ENCODE measurements at regions not wholly inside any gene's neighbourhood (a gene's known extent, or its start where the extent isn't known, plus 50 kb on each side); places are given as distances from the start of the nearest gene placed in this dataset.

DNA sequence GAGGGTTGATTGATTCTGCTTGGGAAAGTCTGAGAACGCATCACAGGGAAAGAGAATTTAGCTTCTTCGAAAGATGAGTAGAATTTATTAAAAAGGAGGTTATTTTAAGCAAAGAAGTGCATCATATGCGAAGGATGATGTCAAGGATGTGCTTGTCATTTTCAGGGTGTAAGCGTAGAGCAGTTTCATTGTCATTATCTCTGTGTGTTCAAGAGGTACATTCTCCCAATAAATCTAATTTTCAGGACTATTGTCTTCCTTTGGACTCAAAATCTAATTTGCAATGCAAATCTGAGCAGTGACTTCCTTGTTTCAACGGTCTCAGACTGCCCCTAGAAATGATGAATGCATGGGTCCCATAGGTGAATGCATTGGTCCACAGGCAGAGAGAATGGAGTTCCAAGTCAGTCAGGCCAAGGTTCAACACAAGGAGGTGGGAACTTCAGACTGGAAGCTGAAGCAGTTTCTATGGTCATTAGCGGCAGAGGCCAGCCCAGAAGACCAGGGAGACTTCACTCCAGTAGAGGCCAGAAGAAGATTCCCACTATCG lies 99.8 kb downstream of the CDC42EP3 start:
- TF ChIP-seq EZH2 (IDR thresholded peaks at IDR 0.05; ENCODE audit: low read length, unreplicated experiment): no peak
- TF ChIP-seq, protein P1, sequence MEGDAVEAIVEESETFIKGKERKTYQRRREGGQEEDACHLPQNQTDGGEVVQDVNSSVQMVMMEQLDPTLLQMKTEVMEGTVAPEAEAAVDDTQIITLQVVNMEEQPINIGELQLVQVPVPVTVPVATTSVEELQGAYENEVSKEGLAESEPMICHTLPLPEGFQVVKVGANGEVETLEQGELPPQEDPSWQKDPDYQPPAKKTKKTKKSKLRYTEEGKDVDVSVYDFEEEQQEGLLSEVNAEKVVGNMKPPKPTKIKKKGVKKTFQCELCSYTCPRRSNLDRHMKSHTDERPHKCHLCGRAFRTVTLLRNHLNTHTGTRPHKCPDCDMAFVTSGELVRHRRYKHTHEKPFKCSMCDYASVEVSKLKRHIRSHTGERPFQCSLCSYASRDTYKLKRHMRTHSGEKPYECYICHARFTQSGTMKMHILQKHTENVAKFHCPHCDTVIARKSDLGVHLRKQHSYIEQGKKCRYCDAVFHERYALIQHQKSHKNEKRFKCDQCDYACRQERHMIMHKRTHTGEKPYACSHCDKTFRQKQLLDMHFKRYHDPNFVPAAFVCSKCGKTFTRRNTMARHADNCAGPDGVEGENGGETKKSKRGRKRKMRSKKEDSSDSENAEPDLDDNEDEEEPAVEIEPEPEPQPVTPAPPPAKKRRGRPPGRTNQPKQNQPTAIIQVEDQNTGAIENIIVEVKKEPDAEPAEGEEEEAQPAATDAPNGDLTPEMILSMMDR (conservative IDR thresholded peaks at IDR 0.05; ENCODE audit: low read depth, low read length): no peak
